GM18907 (cell line): ENCODE measurements at regions not wholly inside any gene's neighbourhood (a gene's known extent, or its start where the extent isn't known, plus 50 kb on each side); places are given as distances from the start of the nearest gene placed in this dataset.

Experiments used
- ATAC-seq: cut with Tn5 transposase; IDR thresholded peaks from one replicate; pipeline ENCODE4 v1.9.1; 2021; ENCODE audit warnings: mild to moderate bottlenecking, moderate library complexity; ENCODE audit not compliant: unreplicated experiment

- ATAC-seq, result no peak
These were observed 64.7 kb upstream of the MGAT5 start for GRCh38 chr2:134189009-134189720.

GRCh38 chr2:134190062-134190806 lies 63.6 kb upstream of the MGAT5 start:
- no peak for ATAC-seq

GRCh38 chr2:134190807-134191203 lies 63.1 kb upstream of the MGAT5 start:
- ATAC-seq, result no peak

GRCh38 chr2:134191835-134192234 lies 62.0 kb upstream of the MGAT5 start:
- ATAC-seq, result no peak

GRCh38 chr2:134193006-134193405 lies 60.9 kb upstream of the MGAT5 start:
- no peak for ATAC-seq

- ATAC-seq, result no peak
These were observed 59.4 kb upstream of the MGAT5 start for GRCh38 chr2:134194519-134194918.

- no peak for ATAC-seq
These were observed 58.5 kb upstream of the MGAT5 start for GRCh38 chr2:134195341-134195740.

- ATAC-seq, result no peak
These were observed 56.4 kb upstream of the MGAT5 start for GRCh38 chr2:134197445-134197844.

- no peak for ATAC-seq
These were observed 55.8 kb upstream of the MGAT5 start for GRCh38 chr2:134198006-134198634.

GRCh38 chr2:134199123-134199522 lies 54.7 kb upstream of the MGAT5 start:
- no peak for ATAC-seq

GRCh38 chr2:134200036-134200618 lies 53.7 kb upstream of the MGAT5 start:
- no peak for ATAC-seq

GRCh38 chr2:134201533-134201932 lies 52.3 kb upstream of the MGAT5 start:
- ATAC-seq, result no peak

- no peak for ATAC-seq
These were observed 51.5 kb upstream of the MGAT5 start for GRCh38 chr2:134202371-134202770.

- ATAC-seq, result no peak
These were observed 50.7 kb upstream of the MGAT5 start for GRCh38 chr2:134203175-134203574.
